ENCODE measurements at regions not wholly inside any gene's neighbourhood (a gene's known extent, or its start where the extent isn't known, plus 50 kb on each side); places are given as distances from the start of the nearest gene placed in this dataset.

DNA sequence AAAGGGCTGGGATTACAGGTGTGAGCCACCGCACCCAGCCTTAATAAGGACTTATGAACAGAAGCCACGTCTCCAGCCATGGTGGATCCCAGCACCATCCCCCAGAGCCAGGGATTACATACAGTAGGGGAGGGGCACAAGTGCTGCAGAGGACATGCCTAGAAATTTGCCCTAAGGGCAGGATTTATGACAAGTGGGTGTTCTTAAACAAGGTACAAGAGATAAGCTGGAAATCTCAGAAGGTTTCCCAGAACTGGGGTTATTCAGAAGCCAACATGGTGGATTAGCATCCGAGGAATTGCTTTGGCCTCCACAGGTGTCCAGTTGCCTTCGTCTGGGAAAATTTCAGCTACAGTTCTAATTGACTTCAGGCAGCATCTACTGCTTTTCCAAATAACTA is 114.4 kb upstream of the EGLN3 start:
- Mint-ChIP-seq H3K36me3 (ENCODE audit: low read depth) (no peaks in the 10 kb centered on the region), H3K27ac (no peak overlapping the region), H3K27me3 (ENCODE audit: low read depth) (peaks cover 14% of the 10 kb centered on the region), H3K9me3 (no peaks in the 10 kb centered on the region), H3K4me1 (ENCODE audit: low read depth) (peaks cover 5% of the 10 kb centered on the region), H3K4me3 (no peak overlapping the region)
- intact Hi-C loops (cut with micrococcal nuclease) = no loop called here
- no peak for DNase-seq
- CTCF ChIA-PET = no interaction called here

DNA sequence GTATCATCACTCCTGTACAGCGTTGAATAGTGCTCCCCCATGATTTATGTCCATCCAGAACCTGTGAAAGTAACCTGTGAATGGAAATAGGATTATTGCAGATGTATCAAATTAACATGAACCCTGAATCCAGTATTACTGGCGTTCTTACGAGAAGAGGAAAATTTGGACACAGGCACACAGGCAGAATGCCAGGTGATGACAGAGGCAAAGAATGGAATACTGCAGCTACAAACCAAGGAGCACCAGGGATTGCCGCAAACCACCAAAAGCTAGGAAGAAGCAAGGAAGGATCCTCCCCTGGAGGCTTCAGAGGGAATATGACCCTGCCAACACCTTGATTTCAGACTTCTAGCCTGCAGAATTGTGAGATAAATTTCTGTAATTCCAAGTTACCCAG is 113.5 kb upstream of the EGLN3 start:
- DNase-seq = no peak
- no peak overlapping the region for H3K4me3 Mint-ChIP-seq
- H3K4me1 Mint-ChIP-seq (ENCODE audit: low read depth) = peaks cover 5% of the 10 kb centered on the region
- H3K9me3 Mint-ChIP-seq = no peaks in the 10 kb centered on the region
- H3K27ac Mint-ChIP-seq = no peak overlapping the region
- CTCF ChIA-PET = no interaction called here
- no peaks in the 10 kb centered on the region for H3K36me3 Mint-ChIP-seq (ENCODE audit: low read depth)
- H3K27me3 Mint-ChIP-seq (ENCODE audit: low read depth) = peaks cover 18% of the 10 kb centered on the region
- intact Hi-C loops (cut with micrococcal nuclease) = no loop called here

DNA sequence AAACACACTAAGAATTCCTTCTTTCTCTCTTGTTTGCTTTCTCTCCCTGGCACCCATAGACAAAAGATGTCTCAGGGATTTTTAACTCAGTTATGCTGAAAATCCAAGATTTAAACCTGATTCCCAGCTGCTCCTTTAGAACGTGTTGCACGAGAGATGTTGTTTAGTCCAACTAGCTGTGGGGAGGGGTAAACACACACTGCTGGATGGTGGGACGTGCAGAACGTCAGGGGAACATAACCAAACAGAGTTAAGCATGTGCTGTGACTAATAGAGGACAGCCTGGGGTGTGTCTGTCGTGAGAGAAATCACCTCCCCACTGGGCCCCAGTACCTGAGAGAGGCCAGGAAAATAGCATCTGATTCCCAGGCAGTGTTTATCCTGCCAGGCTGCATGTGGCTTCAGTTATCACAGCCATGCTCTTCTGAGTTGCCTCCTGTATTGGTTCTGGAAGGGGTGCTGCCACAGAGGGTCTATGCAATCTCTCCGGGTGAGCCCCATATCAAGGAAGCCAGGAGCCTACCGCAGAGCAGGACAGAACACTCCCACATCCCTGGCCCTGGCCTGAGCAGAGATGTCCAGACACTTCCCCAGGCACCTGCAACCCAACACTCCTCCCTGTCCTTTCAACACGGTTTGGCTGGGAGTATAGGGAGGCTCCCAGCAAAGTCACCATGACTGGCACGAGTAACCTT is 112.7 kb upstream of the EGLN3 start:
- Mint-ChIP-seq H3K36me3 (ENCODE audit: low read depth) (no peaks in the 10 kb centered on the region), H3K4me3 (no peak overlapping the region), H3K27me3 (ENCODE audit: low read depth) (peaks cover 23% of the 10 kb centered on the region), H3K4me1 (ENCODE audit: low read depth) (peaks cover 5% of the 10 kb centered on the region), H3K27ac (no peak overlapping the region), H3K9me3 (no peaks in the 10 kb centered on the region)
- intact Hi-C loops (cut with micrococcal nuclease) = no loop called here
- CTCF ChIA-PET = no interaction called here
- DNase-seq = no peak

DNA sequence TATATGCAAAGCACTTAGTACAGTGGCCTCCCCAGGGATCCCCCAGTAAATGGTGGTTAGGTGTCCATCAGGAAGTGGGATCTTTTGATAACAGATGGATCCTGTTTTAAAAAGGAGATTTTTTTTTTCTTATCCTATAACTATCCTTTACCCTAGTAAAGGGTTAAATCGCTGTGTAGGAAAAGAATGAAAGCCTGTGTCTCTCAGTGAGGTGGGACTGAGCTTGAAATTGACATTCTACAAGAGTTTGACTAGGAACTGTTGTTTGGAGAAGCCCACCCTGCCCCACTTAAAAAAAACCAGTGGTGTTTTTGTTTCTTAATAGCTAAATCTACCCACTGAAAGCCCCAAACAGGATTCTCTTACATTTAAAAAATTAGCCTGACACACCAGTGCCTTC is 112.2 kb upstream of the EGLN3 start:
- no peaks in the 10 kb centered on the region for H3K36me3 Mint-ChIP-seq (ENCODE audit: low read depth)
- no peak for DNase-seq
- no peak overlapping the region for H3K4me3 Mint-ChIP-seq
- H3K27ac Mint-ChIP-seq = no peak overlapping the region
- H3K4me1 Mint-ChIP-seq (ENCODE audit: low read depth) = peaks cover 5% of the 10 kb centered on the region
- intact Hi-C loops (cut with micrococcal nuclease) = no loop called here
- CTCF ChIA-PET = no interaction called here
- no peaks in the 10 kb centered on the region for H3K9me3 Mint-ChIP-seq
- peaks cover 23% of the 10 kb centered on the region for H3K27me3 Mint-ChIP-seq (ENCODE audit: low read depth)

DNA sequence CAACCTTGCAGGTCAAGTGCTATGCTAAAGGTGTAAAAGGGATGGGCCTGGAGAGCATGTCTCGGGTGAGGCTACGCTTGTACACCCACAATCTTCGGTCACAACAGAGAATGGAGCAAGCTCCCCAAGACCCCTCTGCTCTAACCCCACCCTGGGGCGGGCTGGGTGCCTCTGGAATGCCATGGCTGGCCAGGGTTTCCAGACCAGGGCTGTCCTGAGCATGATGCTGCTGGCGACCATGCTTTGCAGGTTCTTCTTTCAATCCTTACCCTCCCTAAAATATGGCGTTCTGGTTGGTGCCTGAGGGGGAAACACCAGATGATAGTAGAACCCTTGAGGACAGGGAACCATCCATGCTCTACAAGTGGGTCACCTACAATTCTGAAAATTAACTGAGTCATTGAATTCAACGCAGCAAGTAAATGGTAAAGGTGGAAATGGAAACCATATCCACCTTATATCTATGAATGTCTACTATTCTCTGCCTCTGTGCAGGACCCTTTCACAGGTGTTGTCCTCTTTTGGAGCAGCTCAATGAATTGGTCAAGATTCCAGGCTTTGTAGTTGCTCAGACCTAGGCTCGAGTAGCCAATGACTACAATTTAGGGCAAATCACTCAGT is 111.6 kb upstream of the EGLN3 start:
- intact Hi-C loops (cut with micrococcal nuclease) = no loop called here
- peaks cover 23% of the 10 kb centered on the region for H3K27me3 Mint-ChIP-seq (ENCODE audit: low read depth)
- DNase-seq = no peak
- CTCF ChIA-PET = interaction anchor here (0.8 kb wide), 1 partner anchor 164 kb away, joined by 3 read pairs; no protein-coding TSS in a partner anchor
- H3K36me3 Mint-ChIP-seq (ENCODE audit: low read depth) = no peaks in the 10 kb centered on the region
- H3K4me1 Mint-ChIP-seq (ENCODE audit: low read depth) = peaks cover 5% of the 10 kb centered on the region
- no peaks in the 10 kb centered on the region for H3K9me3 Mint-ChIP-seq
- H3K27ac Mint-ChIP-seq = no peak overlapping the region
- no peak overlapping the region for H3K4me3 Mint-ChIP-seq

DNA sequence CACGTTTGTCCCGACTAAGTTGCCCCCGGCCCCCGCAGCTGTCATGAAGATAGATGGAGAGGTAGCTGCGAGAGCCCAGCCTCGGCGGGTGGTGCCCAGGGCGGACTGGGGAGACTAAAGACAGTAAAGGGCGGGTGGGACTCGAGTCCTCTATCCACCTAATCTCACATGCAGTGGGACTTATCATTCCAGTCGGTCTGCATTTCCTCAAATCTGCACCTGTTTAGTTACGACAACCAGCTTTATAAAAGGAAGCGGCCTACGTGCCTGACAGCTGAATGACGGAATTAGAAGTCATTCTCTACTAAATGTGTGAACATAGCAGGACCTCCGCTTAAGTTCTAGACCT is 109.8 kb upstream of the EGLN3 start:
- intact Hi-C loops (cut with micrococcal nuclease) = loop anchor here (1.0 kb wide), 1 partner anchor 17 kb away; no protein-coding TSS in a partner anchor
- Mint-ChIP-seq H3K9me3 (no peaks in the 10 kb centered on the region), H3K27me3 (ENCODE audit: low read depth) (peaks cover 25% of the 10 kb centered on the region), H3K27ac (no peak overlapping the region), H3K36me3 (ENCODE audit: low read depth) (no peaks in the 10 kb centered on the region), H3K4me3 (peak overlapping the region; percentile 78), H3K4me1 (ENCODE audit: low read depth) (peaks cover 5% of the 10 kb centered on the region)
- no peak for DNase-seq
- CTCF ChIA-PET = interaction anchor here (1.0 to 1.4 kb wide), 2 partner anchors 18 to 271 kb away, joined by 3 read pairs; no protein-coding TSS in a partner anchor

DNA sequence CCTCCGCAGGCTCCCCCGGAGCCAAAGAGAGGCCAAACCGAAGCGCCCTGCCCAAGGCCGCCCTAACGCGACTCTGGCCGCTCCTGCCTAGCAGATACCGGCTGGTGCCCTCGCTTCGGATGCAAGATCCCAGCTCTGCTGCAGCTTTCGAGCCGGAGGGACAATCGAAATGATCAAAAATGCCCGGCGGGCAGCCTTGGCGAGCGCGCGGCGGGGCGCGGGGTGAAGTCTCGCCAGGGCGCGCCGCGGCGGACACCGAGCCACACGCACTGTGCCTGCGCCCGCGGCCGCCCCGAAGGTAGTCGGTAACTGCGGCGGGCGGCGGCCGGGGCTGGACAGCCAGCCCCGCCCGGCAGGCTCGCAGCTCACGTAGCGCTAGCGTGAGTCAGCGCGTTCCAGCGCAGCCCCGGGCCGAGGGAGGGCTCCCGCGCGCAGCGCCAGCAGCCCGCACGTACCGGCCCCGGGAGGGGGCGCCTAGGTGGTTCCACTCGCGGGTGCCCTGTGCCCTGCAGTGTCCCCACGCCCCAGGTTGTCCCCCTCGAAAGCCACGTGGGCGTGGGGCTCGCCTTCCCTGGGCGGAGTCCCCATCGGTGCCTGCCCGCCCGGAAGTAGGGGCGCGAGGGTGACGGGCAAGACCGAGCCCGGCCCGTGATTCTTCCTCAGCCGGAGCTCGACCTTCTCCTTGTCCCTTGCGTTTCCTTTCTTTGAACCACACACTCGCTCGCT is 109.2 kb upstream of the EGLN3 start:
- Mint-ChIP-seq H3K36me3 (ENCODE audit: low read depth) (no peaks in the 10 kb centered on the region), H3K4me3 (peak overlapping the region; percentile 78), H3K27ac (no peak overlapping the region), H3K9me3 (no peaks in the 10 kb centered on the region), H3K4me1 (ENCODE audit: low read depth) (peaks cover 5% of the 10 kb centered on the region), H3K27me3 (ENCODE audit: low read depth) (peaks cover 25% of the 10 kb centered on the region)
- peak; percentile 52 for DNase-seq
- intact Hi-C loops (cut with micrococcal nuclease) = loop anchor here (1.0 kb wide), 1 partner anchor 17 kb away; no protein-coding TSS in a partner anchor
- CTCF ChIA-PET = interaction anchor here (0.9 to 1.4 kb wide), 3 partner anchors 17 to 272 kb away, joined by 3 to 4 read pairs (median 3); no protein-coding TSS in a partner anchor

DNA sequence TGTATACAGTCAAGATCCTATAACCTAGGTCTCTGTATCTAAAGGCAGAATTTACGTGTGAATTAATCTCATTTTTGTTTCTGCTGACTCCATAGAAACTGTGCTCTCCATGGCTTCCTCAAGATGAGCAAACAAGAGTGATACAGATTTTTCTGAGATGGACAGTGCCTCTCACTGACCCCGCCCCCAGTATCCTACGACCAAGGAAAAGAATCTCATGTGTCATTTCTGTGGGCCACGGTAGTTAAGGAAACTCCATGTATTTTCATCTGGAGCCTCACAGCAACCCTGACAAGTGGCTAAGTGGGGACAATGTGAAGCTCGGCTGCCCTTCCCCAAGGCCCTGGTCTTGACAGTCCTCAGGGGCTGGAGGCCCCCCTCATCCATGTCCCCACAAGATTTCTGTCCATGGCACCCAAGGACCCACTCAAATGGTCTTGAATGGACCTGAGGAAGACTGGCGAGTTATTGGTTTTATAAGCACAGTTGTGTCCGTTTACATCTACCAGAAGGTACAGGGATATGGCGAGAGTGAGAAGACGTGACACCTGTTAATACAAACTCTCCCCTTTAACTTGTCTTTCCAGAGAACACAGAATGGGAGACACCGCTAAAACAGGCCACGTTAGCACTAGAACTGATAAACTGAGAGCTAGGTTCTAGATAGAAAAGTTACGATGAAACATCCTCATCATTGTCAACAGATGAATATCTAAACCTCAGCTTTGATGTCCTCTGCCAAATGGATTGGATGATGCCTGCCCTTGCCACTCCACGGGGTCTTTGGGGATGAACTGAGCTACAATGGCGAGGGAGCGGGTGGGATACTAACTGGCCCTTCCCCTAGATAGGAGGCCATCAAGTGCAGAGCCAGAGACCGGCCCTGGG is 108.4 kb upstream of the EGLN3 start:
- Mint-ChIP-seq H3K27ac (no peak overlapping the region), H3K9me3 (no peaks in the 10 kb centered on the region), H3K4me3 (peak overlapping the region; percentile 43), H3K27me3 (ENCODE audit: low read depth) (peaks cover 25% of the 10 kb centered on the region), H3K4me1 (ENCODE audit: low read depth) (peaks cover 5% of the 10 kb centered on the region), H3K36me3 (ENCODE audit: low read depth) (no peaks in the 10 kb centered on the region)
- CTCF ChIA-PET = interaction anchor here (0.9 to 1.4 kb wide), 3 partner anchors 16 to 273 kb away, joined by 3 to 4 read pairs (median 3); no protein-coding TSS in a partner anchor
- DNase-seq = no peak
- intact Hi-C loops (cut with micrococcal nuclease) = no loop called here

DNA sequence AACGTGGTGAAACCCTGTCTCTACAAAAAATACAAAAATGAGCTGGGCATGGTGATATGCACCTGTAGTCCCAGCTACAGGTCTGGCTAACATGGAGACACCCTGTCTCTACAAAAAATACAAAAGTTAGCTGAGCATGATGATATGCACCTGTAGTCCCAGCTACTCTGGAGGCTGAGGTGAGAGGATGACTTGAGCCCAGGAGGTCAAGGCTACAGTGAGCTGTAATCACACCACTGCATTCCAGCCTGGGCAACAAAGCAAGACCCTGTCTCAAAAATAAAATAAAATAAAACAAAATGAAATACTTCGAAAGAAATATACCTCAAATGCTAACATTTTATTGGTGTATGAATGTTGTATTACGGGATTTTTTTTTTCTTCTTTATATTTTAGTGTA is 107.6 kb upstream of the EGLN3 start:
- H3K9me3 Mint-ChIP-seq = no peaks in the 10 kb centered on the region
- DNase-seq = no peak
- CTCF ChIA-PET = interaction anchor here (0.6 kb wide), 1 partner anchor 60 kb away, joined by 3 read pairs; no protein-coding TSS in a partner anchor
- no peak overlapping the region for H3K4me3 Mint-ChIP-seq
- H3K36me3 Mint-ChIP-seq (ENCODE audit: low read depth) = no peaks in the 10 kb centered on the region
- intact Hi-C loops (cut with micrococcal nuclease) = no loop called here
- H3K4me1 Mint-ChIP-seq (ENCODE audit: low read depth) = peaks cover 5% of the 10 kb centered on the region
- H3K27ac Mint-ChIP-seq = no peak overlapping the region
- peaks cover 25% of the 10 kb centered on the region for H3K27me3 Mint-ChIP-seq (ENCODE audit: low read depth)

DNA sequence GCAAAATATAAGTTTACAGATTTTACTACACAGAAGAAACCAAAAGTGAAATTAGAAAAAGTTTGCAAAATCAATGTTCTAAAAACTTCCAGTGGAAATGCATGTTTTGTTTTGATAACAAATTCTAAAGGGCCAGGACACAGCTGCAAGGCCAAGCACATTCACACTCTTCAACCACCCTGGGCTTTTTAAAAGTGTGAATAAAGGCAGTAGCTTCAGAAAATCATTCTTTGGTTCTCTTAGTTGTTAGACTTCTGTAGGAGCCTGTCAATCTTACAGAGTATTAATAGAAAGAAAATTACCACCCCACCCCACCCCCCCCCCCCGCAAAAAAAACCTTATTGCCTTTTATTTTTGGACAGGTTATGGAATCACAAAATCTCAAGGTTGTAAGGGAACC is 105.2 kb upstream of the EGLN3 start:
- no peaks in the 10 kb centered on the region for H3K36me3 Mint-ChIP-seq (ENCODE audit: low read depth)

DNA sequence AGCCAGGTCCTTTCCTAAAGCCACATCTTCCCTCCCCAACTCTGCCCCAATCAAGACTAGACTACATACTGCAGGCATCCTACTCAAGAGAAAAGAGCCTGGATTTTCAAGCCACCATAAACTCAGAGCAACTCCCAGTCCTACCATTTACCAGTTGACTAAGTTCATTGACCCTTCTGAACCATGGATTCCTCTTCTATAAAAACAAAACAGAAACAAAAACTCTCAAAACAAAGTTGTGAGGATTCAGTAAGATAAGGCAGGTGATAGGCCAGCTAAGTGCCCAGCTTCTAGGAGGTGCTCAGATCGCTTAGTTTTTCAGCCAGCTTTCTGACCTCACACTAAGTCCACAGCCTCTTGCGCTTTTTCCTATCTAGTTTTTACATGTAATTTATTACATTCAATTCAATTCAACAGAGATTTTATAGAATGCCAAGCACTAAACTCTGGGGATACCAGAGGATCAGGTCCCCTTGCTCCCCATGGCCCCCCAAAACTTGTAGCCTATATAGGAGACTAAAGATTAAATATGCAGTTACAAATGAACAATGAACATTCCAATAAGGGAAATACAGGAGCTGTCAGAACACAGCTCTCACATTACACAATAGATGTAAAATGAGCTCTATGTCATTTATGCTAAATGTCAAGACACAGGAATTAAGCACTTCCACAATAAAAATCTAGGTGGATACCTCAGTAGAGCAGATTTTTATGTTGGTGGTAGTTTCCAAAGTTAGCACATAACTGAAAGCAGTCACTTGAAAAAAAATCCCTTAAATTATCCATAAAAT is 104.5 kb upstream of the EGLN3 start:
- DNase-seq = no peak
- Mint-ChIP-seq H3K4me3 (no peak overlapping the region), H3K4me1 (ENCODE audit: low read depth) (no peaks in the 10 kb centered on the region), H3K27me3 (ENCODE audit: low read depth) (peaks cover 11% of the 10 kb centered on the region), H3K27ac (no peak overlapping the region), H3K9me3 (no peaks in the 10 kb centered on the region), H3K36me3 (ENCODE audit: low read depth) (no peaks in the 10 kb centered on the region)
- intact Hi-C loops (cut with micrococcal nuclease) = no loop called here
- CTCF ChIA-PET = interaction anchor here (0.6 to 1.3 kb wide), 3 partner anchors 45 to 215 kb away, joined by 3 read pairs; no protein-coding TSS in a partner anchor

More for the DNA sequence above, 105.2 kb upstream of the EGLN3 start:
- peaks cover 5% of the 10 kb centered on the region for H3K4me1 Mint-ChIP-seq (ENCODE audit: low read depth)
- no peak overlapping the region for H3K4me3 Mint-ChIP-seq
- CTCF ChIA-PET = interaction anchor here (1.0 kb wide), 1 partner anchor 263 kb away, joined by 3 read pairs; no protein-coding TSS in a partner anchor
- no peak for DNase-seq
- intact Hi-C loops (cut with micrococcal nuclease) = no loop called here
- no peak overlapping the region for H3K27ac Mint-ChIP-seq
- no peaks in the 10 kb centered on the region for H3K9me3 Mint-ChIP-seq
- peaks cover 18% of the 10 kb centered on the region for H3K27me3 Mint-ChIP-seq (ENCODE audit: low read depth)
